ENCODE measurements at regions not wholly inside any gene's neighbourhood (a gene's known extent, or its start where the extent isn't known, plus 50 kb on each side); places are given as distances from the start of the nearest gene placed in this dataset.

- TF ChIP-seq CTCF (IDR thresholded peaks at IDR 0.05) (no peak), EZH2 (IDR thresholded peaks at IDR 0.05) (no peak), EZH2phosphoT487 (IDR thresholded peaks at IDR 0.05) (no peak)
These were observed 403.6 kb downstream of the RRAGC start for GRCh38 chr1:38455829-38456530.
